ENCODE measurements at regions not wholly inside any gene's neighbourhood (a gene's known extent, or its start where the extent isn't known, plus 50 kb on each side); places are given as distances from the start of the nearest gene placed in this dataset.

DNA sequence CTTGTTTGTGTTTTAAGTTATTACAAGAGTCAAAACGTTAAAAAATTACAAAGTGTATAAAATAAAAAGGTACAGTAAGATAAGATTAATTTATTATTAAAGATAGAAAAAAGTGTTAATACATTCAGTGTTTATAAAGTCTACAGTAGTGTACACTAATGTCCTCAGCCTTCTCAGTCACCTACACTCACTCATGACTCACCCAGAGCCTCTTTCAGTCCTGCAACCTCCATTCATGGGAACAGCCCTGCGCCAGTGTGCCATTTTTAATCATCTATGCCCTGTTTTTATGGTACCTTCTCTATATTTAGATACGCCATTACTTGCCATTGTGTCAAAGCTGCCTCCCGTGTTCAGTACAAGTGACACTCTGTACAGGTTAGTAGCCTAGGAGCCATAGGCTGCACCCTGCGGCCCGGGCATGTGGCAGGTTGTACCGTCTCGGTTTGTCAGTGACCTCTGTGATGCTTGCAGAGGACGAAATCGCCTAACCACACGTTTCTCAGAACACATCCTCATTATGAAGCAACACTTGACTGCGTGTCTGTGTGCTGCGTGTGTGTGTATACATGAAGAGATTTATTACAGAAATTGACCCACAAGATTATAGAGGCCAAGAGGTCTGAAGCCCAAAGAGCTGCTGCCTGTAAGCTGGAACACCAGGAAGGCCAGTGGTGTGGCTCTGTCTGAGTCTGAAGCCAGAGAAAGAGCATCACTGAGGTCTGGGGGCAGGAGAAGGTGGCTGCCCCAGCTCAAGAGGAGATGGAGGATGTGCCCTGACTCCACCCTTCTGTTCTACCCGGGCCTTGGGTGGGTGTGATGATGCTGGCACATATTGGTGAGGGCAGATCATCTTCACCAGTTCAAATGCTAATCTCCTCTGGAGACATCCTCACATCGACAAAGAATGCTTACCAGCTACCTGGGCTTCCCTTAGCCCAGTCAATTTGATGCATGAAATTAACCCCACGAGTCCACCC, 116.6 kb upstream of the C14orf180 start:
- DNase-seq (ENCODE audit: low spot score), result no peak

DNA sequence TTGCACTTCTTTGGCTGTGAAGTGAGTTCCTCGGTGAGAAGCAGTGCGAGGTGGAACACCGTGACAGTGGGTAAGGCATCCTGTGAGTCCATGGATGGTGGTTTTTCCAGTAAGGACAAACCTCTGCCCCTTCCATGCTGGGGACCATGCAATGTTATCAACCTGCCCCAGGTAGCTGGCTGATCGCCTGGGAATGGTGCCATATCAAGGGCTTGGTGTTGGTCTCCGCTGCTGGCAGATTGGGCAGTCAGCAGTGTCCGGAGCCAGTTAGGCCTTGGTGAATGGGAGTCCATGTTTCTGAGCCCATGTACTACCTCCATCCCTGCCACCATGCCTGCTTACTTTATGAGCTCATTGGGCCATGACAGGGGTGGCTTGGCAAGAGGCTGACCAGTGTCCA, 114.7 kb upstream of the C14orf180 start:
- DNase-seq (ENCODE audit: low spot score), result no peak

DNA sequence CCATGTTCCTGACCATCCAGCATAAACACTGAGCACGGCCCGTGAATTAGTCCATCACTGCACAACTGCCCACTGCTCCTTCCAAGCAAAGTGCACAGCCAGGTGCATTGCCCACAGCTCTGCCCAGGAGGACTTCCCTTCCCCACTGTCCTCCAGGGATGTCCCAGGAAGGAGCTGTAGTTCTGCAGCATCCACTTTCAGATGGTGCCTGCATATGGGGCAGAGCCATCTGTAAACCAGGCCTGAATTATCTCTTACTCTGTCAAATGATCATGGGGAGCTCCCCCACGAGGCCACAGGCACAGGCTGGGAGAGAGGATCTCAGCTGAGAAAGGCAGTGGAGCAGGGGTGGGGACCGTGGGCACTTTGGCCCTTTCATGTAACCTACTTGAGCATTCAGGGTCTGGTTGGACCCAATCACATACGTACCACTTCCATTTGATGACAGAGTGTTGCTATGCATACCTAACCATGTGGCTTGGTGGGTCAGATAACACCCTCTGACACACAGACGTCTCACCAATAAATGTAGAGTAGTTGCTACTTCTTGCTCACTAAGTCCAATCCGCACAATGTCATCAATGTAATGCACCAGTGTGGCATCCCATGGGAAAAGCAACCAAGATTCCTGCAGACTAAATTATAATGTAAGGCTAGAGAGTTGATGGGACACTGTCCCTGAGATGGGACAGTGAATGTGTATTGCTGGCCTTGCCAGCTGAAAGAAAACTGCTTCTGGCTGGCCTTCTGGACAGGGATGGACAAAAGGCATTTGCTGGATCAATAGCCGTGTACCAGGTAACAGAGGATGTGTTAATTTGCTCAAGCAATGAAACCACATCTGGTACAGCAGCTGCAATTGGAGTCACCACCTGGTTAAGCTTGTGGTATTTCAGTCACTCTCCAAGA, 113.8 kb upstream of the C14orf180 start:
- DNase-seq (ENCODE audit: low spot score), result no peak

DNA sequence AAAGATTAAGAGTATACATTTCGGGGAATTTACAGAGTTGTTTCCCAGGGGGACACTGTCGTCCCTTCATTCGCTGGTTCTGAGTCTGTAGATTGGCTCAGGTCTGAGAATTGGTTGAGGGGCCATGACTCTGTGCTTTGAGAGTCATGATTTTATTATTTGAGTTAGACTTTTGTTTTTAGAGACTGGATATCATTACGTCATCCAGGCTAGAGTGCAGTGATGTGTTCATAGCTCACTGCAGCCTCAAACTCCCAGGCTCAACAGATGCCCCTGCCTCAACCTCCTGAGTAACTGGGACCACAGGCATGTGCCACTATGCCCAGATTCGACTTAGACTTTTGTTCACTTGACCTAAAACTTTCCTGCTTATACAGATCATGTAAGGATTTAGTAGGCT, 112.3 kb upstream of the C14orf180 start:
- no peak for DNase-seq (ENCODE audit: low spot score)

DNA sequence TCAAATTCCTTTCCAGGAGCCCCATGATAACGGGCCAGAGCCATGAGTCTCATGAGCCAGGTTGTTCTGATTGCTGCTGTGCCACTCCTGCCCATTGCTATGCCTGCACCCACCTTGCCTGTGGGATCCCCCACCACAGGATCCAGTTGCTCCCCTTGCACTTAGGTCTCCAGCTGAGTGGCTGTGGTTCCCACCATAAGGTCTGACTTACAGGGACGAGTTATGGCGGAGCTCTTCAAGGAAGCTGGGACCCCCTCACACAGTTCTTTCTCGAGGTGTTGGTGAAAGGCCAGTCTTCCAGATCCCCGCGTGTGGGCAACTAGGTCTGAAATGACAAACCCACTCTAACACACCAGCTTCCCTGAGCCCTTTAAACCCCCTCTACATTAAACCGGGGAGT, 111.9 kb upstream of the C14orf180 start:
- no peak for DNase-seq (ENCODE audit: low spot score)

- DNase-seq (ENCODE audit: low spot score), result no peak
Observed at GRCh38 chr14:104469591-104469990, 110.0 kb upstream of the C14orf180 start.

DNA sequence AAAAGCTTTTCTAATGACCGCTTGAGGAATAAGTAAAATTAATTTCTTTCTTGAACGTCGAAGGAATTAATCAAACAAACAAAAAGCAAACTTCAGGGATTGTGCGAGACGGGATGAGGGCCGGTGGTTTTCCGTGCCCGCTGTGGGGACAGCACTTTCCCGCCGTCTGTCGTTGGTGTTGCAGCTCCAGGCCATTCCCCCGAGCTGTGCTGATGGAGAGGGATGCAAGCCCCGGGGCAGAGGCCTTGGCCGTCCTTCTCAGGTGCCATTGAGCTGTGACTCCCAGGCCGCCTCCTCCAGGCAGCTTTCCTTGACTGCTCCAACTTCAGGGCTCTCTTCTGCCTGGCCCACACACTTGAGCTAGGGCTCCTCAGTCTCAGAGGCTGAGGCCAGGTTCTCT, 109.0 kb upstream of the C14orf180 start:
- DNase-seq (ENCODE audit: low spot score), result no peak

GRCh38 chr14:104471114-104471513, 108.5 kb upstream of the C14orf180 start:
- no peak for DNase-seq (ENCODE audit: low spot score)

DNA sequence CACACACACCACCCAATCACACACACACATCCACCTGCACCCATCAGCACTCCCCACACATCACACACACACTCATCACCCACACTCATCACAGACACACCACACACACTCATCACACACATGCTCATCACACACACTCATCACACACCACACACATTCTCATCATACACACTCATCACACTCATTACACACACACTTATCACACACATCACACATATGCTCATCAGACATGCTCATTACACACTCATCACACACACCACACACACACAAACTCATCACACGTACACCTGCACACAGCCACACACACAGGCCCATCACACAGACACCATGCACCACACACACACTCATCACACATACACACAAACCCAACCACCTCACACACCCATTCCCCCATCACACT, 107.5 kb upstream of the C14orf180 start:
- no peak for DNase-seq (ENCODE audit: low spot score)

DNA sequence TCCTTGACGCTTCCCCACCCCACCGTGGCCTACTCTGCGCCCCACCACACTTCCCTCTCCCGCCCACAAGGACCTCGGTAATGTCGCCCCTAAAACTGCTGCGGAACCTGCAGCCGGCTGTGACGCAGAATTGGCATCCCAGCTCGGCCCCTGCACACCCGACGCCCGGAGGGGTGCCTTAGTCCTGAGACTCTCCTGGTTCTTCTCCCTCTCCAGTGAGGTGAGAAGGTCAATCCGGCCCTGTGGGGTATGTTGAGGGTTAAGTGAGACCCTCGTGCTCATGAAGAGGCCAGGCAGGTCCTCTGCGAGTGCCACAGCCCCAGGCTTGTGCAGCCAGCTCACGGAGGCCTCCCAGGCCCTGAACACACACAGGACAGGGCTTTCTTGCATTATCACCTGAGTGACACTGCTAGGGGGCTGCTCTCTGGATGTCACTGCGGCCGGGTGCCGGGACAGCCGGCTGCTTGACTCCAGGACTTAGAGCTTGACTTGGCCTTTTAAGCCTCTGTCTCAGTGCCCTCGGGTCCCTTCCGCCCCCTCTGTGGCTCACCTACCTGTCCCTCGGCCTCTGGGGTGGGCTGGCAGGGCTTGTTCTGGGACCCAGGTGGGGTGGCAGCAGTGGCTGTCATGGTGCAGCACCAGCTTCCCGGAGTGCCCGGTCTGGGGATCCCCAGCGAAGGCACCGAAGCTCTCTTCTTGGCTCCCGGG, 106.9 kb upstream of the C14orf180 start:
- DNase-seq (ENCODE audit: low spot score), result no peak

DNA sequence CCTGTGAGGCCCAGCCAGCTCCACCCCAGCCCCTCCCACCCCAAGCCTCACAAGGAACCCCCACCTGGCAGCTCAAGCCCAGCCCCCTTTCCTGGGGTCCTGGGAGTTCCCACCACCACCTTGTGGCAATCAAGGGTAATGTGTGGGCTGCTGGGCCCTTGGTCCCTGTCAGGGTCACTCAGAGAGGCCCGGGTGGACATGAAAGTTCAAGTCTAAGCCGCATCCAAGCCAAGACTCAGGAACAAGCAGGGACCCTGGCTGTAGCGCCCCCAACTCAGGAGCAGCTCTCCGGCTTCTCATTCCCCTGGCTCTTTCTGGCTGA, 106.4 kb upstream of the C14orf180 start:
- no peak for DNase-seq (ENCODE audit: low spot score)

- no peak for DNase-seq (ENCODE audit: low spot score)
Observed at GRCh38 chr14:104473649-104474494, 105.7 kb upstream of the C14orf180 start.

DNA sequence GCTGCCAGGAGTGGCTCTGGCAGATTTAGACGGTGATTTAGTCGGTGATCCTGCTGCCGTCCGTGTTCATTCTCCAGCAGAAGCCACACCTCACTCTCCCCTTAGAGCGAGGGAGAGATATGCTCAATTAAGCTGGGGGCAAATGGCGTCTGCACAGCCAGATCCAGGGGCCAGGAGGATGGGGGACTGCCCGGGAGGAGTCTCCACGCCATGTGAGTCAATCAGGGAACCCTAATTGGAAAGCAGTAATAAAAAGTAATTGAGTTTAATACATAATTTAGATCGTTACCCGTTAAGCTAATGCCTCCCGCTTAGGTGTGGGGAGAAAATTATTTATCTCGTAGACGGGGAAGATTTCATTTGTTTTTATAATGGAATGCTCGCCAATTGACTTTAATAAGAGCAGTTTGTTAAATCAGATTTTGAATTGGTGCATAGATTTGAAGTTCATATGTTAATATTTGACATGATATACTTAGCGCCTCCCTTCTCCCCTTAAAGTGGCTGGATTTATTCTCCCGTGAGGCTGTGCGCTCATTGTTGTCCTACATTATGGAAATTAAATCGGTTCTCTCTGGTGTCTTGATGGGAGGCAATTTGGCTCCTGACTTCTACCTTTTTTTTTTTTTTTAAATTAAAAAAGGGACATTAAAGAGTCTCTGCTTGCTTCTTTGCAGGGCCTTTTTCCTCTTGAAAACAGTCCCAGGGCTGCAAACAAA, 104.9 kb upstream of the C14orf180 start:
- DNase-seq (ENCODE audit: low spot score), result no peak

- DNase-seq (ENCODE audit: low spot score), result no peak
Observed at GRCh38 chr14:104475256-104475655, 104.3 kb upstream of the C14orf180 start.

- no peak for DNase-seq (ENCODE audit: low spot score)
Observed at GRCh38 chr14:104475802-104476201, 103.8 kb upstream of the C14orf180 start.

- DNase-seq (ENCODE audit: low spot score), result no peak
Observed at GRCh38 chr14:104476437-104476836, 103.1 kb upstream of the C14orf180 start.

- DNase-seq (ENCODE audit: low spot score), result no peak
Observed at GRCh38 chr14:104477117-104477623, 102.4 kb upstream of the C14orf180 start.

DNA sequence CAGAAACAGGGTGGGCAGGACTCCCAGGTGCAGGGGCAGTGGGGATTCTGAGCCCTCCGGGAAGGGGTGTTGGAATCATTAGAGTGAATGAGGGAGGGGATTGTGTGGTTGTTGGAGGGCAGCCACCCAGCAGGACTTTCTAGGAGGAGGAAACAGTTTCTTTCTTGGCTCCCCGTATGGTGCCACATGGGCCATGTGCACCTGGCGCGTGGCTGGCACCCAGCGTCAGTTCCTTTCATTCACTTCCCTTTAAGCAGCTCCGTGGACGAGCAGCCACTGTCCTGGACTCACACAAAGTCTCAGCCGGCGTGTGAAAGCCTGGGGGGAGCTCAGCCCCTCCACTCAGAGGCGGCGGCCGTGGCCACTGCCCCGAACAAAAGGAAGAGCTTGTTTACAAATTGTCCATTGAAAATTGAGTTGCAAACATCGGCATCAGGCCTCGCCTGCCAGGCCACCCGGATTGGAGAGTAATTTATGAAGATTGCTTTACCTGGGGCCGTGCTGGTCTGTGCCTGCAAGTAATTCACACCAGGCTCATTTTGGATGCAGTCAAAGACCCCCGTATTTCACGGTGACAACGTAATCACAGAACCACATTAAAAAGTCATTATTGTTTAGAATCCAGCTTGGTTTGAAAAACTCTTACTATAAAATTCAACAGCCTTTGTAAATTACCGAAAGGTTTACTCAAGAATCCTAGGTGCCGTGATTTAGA, 101.7 kb upstream of the C14orf180 start:
- DNase-seq (ENCODE audit: low spot score), result no peak

- no peak for DNase-seq (ENCODE audit: low spot score)
Observed at GRCh38 chr14:104478656-104479055, 100.9 kb upstream of the C14orf180 start.

GRCh38 chr14:104479901-104480300, 99.7 kb upstream of the C14orf180 start:
- no peak for DNase-seq (ENCODE audit: low spot score)
